PC-9 (cell line): ENCODE measurements at regions not wholly inside any gene's neighbourhood (a gene's known extent, or its start where the extent isn't known, plus 50 kb on each side); places are given as distances from the start of the nearest gene placed in this dataset.

Experiments
- EZH2 ChIP-seq: fragments of 200-600 bp; sonication (generic); IDR thresholded peaks from 2 replicates; pipeline ENCODE4 v1.8.0; 2017; ENCODE audit warnings: antibody characterized with exemption, low read depth
- TF ChIP-seq, protein P1 (sequence below): fragments of 200-600 bp; sonication (generic); conservative IDR thresholded peaks from 2 replicates; pipeline ENCODE4 v1.6.1; 2017; ENCODE audit warnings: mixed run types, antibody characterized with exemption, mild to moderate bottlenecking, moderate library complexity

DNA sequence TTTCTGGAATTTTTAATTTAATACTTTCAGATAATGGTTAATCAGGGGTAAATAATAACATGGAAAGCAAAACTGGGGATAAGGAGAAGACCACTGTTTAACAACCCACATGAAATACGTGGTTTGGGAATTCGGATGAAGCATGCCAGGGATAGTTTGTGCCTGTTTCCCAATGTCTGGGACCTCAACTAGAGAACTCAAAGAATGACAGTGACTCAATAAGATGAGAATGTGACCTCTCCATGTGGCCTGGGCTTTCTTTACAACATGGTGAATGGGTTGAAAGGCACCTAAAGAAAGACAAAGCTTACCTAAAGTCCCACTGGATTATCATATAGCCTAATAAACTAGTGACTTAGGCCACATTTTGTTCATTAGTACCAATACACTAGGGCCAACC, 460.3 kb upstream of the LRFN5 start:
- TF ChIP-seq, protein P1, sequence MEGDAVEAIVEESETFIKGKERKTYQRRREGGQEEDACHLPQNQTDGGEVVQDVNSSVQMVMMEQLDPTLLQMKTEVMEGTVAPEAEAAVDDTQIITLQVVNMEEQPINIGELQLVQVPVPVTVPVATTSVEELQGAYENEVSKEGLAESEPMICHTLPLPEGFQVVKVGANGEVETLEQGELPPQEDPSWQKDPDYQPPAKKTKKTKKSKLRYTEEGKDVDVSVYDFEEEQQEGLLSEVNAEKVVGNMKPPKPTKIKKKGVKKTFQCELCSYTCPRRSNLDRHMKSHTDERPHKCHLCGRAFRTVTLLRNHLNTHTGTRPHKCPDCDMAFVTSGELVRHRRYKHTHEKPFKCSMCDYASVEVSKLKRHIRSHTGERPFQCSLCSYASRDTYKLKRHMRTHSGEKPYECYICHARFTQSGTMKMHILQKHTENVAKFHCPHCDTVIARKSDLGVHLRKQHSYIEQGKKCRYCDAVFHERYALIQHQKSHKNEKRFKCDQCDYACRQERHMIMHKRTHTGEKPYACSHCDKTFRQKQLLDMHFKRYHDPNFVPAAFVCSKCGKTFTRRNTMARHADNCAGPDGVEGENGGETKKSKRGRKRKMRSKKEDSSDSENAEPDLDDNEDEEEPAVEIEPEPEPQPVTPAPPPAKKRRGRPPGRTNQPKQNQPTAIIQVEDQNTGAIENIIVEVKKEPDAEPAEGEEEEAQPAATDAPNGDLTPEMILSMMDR, result no peak
- no peak for TF ChIP-seq EZH2
